Transverse colon (tissue), 4 donors: ENCODE measurements at regions not wholly inside any gene's neighbourhood (a gene's known extent, or its start where the extent isn't known, plus 50 kb on each side); places are given as distances from the start of the nearest gene placed in this dataset.

Experiments
- DNase-seq: peaks from one replicate; pipeline ENCODE4 v3.0.0-alpha.2; 2019
- H3K27ac ChIP-seq, 4 donors: fragments of 200-600 bp; sonication (generic); 2 replicates each; pipeline ENCODE4 v1.5.1; 2016 to 2018; ENCODE audit warnings: inconsistent platforms in 4 of 4
- H3K27me3 ChIP-seq: fragments of 200-600 bp; sonication (generic); 2 replicates; pipeline ENCODE4 v1.5.1; 2017; ENCODE audit warnings: inconsistent platforms
- H3K36me3 ChIP-seq, 4 donors: fragments of 200-600 bp; sonication (generic); 2 replicates each; pipeline ENCODE4 v1.5.1; 2017 to 2019; ENCODE audit warnings: inconsistent platforms in 4 of 4
- H3K4me1 ChIP-seq, 4 donors: fragments of 200-600 bp; sonication (generic); 2 replicates each; pipeline ENCODE4 v1.5.1; 2017 to 2020; ENCODE audit warnings: inconsistent platforms in 4 of 4
- H3K4me3 ChIP-seq, 4 donors: fragments of 200-600 bp; sonication (generic); 1 replicate in 1 of 4; 2 replicates in 3 of 4; pipeline versions ENCODE4 v1.5.1 to v1.6.1; 2017 to 2019; ENCODE audit warnings: inconsistent platforms in 4 of 4
- H3K9me3 ChIP-seq, 2 donors: fragments of 200-600 bp; sonication (generic); 2 replicates each; pipeline ENCODE4 v1.5.1; 2017 to 2019; ENCODE audit warnings: inconsistent platforms in 2 of 2
- CTCF ChIP-seq, 5 experiments: fragments of 200-600 bp in 3 of 5; fragments of 450-650 bp in 2 of 5; sonication (generic) in 3 of 5; IDR thresholded peaks; 1 replicate in 2 of 5; 2 replicates in 3 of 5; pipeline ENCODE4 v1.5.1; 2016 to 2017; ENCODE audit warnings: antibody characterized with exemption in 5 of 5, inconsistent platforms in 3 of 5, mild to moderate bottlenecking in 2 of 5, moderate library complexity in 1 of 5
- EP300 ChIP-seq: sonication (generic); formaldehyde crosslinking; IDR thresholded peaks from one replicate; pipeline ENCODE4 v1.6.1; 2017; ENCODE audit warnings: antibody characterized with exemption, low read depth
- POLR2A ChIP-seq: fragments of 450-650 bp; IDR thresholded peaks from one replicate; pipeline ENCODE4 v1.6.1; 2016; ENCODE audit warnings: antibody characterized with exemption, mild to moderate bottlenecking, moderate library complexity
- POLR2AphosphoS5 ChIP-seq, 3 donors: sonication (generic); formaldehyde crosslinking; IDR thresholded peaks; one replicate each; pipeline ENCODE4 v1.6.1; 2016; ENCODE audit warnings: antibody characterized with exemption in 3 of 3
- WGBS, 2 donors: methylation state at CpG; one replicate each; pipeline ENCODE4 v1.1.5; 2018; ENCODE audit warnings: low coverage in 1 of 2; 5-methylcytosine and 5-hydroxymethylcytosine counted together
- in situ Hi-C, 4 donors: fragments of 200-750 bp; cut with MboI; loops; one replicate each; pipeline versions ENCODE4 v1.15.0 to v1.15.1; 2017; ENCODE audit warnings: low sequenced_read_pairs in 3 of 4, low pct_ligation_motif_present in 1 of 4, low pct_unique_long_range_greater_than_20kb in 1 of 4
- intact Hi-C: fragments of 100-400 bp; cut with DNase I; formaldehyde crosslinking; loops from one replicate; pipeline ENCODE4 v1.15.1; 2023; ENCODE audit warnings: low total_unique reads

GRCh38 chr2:208791257-208791656 lies 384.7 kb downstream of the PTH2R start:
- Histone ChIP-seq H3K27me3 (no peaks in the 10 kb centered on the region), H3K4me3 (no peak overlapping the region), H3K36me3 (no peaks in the 10 kb centered on the region), H3K27ac (no peak overlapping the region), H3K4me1 (no peaks in the 10 kb centered on the region), H3K9me3 (no peaks in the 10 kb centered on the region)
- no peak for DNase-seq
- in situ Hi-C loops: loop anchor here in 1 of 4 donors (25.0 kb wide), 1 partner anchor 329 kb away; no protein-coding TSS in a partner anchor
- 75 to 78% methylated on average over 6 of the region's 6 CpGs for WGBS, 2 donors
- intact Hi-C loops: no loop called here
- TF ChIP-seq EP300: no peak
- no peak for TF ChIP-seq POLR2A
- TF ChIP-seq CTCF (IDR thresholded peaks at IDR 0.05): no peak
- no peak for TF ChIP-seq POLR2AphosphoS5 (IDR thresholded peaks at IDR 0.05)

- H3K36me3 ChIP-seq: no peaks in the 10 kb centered on the region
- no peaks in the 10 kb centered on the region for H3K4me1 ChIP-seq
- H3K9me3 ChIP-seq: no peaks in the 10 kb centered on the region
- no peak overlapping the region for H3K27ac ChIP-seq
- WGBS, 2 donors: 78 to 79% methylated on average over 7 to 8 of the region's 8 CpGs
- in situ Hi-C loops: loop anchor here in 1 of 4 donors (25.0 kb wide), 1 partner anchor 330 kb away; no protein-coding TSS in a partner anchor
- no peaks in the 10 kb centered on the region for H3K27me3 ChIP-seq
- no peak for TF ChIP-seq EP300
- TF ChIP-seq POLR2AphosphoS5 (IDR thresholded peaks at IDR 0.05): no peak
- TF ChIP-seq POLR2A: no peak
- TF ChIP-seq CTCF (IDR thresholded peaks at IDR 0.05): no peak
- intact Hi-C loops: no loop called here
- DNase-seq: no peak
- no peak overlapping the region for H3K4me3 ChIP-seq
These were observed 386.2 kb downstream of the PTH2R start for GRCh38 chr2:208792766-208793165.

GRCh38 chr2:208793434-208793833 lies 386.8 kb downstream of the PTH2R start:
- in situ Hi-C loops: loop anchor here in 1 of 4 donors (25.0 kb wide), 1 partner anchor 331 kb away; no protein-coding TSS in a partner anchor
- WGBS, 2 donors: 77 to 92% methylated on average over 1 to 3 of the region's 3 CpGs
- no peaks in the 10 kb centered on the region for H3K4me1 ChIP-seq
- H3K4me3 ChIP-seq: no peak overlapping the region
- intact Hi-C loops: no loop called here
- H3K9me3 ChIP-seq: no peaks in the 10 kb centered on the region
- TF ChIP-seq EP300 (no peak), CTCF (IDR thresholded peaks at IDR 0.05) (no peak), POLR2A (no peak), POLR2AphosphoS5 (IDR thresholded peaks at IDR 0.05) (no peak)
- H3K27ac ChIP-seq: no peak overlapping the region
- H3K27me3 ChIP-seq: no peaks in the 10 kb centered on the region
- no peak for DNase-seq
- H3K36me3 ChIP-seq: no peaks in the 10 kb centered on the region

GRCh38 chr2:208794288-208794975 lies 387.8 kb downstream of the PTH2R start:
- Histone ChIP-seq H3K4me3 (no peak overlapping the region), H3K27me3 (no peaks in the 10 kb centered on the region), H3K36me3 (no peaks in the 10 kb centered on the region), H3K4me1 (no peaks in the 10 kb centered on the region), H3K27ac (no peak overlapping the region), H3K9me3 (no peaks in the 10 kb centered on the region)
- intact Hi-C loops (no loop called here), in situ Hi-C loops (loop anchor here in 1 of 4 donors (25.0 kb wide), 1 partner anchor 332 kb away; no protein-coding TSS in a partner anchor)
- WGBS, 2 donors: 69 to 79% methylated on average over 4 of the region's 4 CpGs
- TF ChIP-seq POLR2A (no peak), EP300 (no peak), CTCF (IDR thresholded peaks at IDR 0.05) (no peak), POLR2AphosphoS5 (IDR thresholded peaks at IDR 0.05) (no peak)
- no peak for DNase-seq
